ENCODE measurements at regions not wholly inside any gene's neighbourhood (a gene's known extent, or its start where the extent isn't known, plus 50 kb on each side); places are given as distances from the start of the nearest gene placed in this dataset.
A peak's percentile ranks its signal among the peaks of the same experiment; 100 is the strongest.
"Not testable (repeated sequence)": the region's sequence is repeated elsewhere in the genome, so short reads cannot be mapped to it uniquely, and the experiment has no call there.

- DNase-seq = no peak
Observed at GRCh38 chr7:19530852-19531251, 178.0 kb downstream of the POLR1F start.

- no peak for DNase-seq
Observed at GRCh38 chr7:19530261-19530660, 178.6 kb downstream of the POLR1F start.

- no peak for DNase-seq
Observed at GRCh38 chr7:19526639-19527038, 182.2 kb downstream of the POLR1F start.

GRCh38 chr7:19522486-19522885, 186.4 kb downstream of the POLR1F start:
- no peak for DNase-seq

- DNase-seq = no peak
Observed at GRCh38 chr7:19520392-19520791, 188.4 kb downstream of the POLR1F start.

- peak; percentile 86 for DNase-seq
Observed at GRCh38 chr7:19519443-19520021, 189.3 kb downstream of the POLR1F start.

GRCh38 chr7:19517546-19517945, 191.3 kb downstream of the POLR1F start:
- DNase-seq = not testable (repeated sequence)

GRCh38 chr7:19508821-19509220, 200.0 kb downstream of the POLR1F start:
- peak; percentile 8 for DNase-seq

GRCh38 chr7:19508124-19508523, 200.7 kb downstream of the POLR1F start:
- peak; percentile 82 for DNase-seq

GRCh38 chr7:19491821-19492452, 216.9 kb downstream of the POLR1F start:
- peak; percentile 16 for DNase-seq

- DNase-seq = no peak
Observed at GRCh38 chr7:19491371-19491770, 217.5 kb downstream of the POLR1F start.

- no peak for DNase-seq
Observed at GRCh38 chr7:19489162-19489820, 219.5 kb downstream of the POLR1F start.

- no peak for DNase-seq
Observed at GRCh38 chr7:19488056-19488455, 220.8 kb downstream of the POLR1F start.

- no peak for DNase-seq
Observed at GRCh38 chr7:19482628-19483027, 226.2 kb downstream of the POLR1F start.

GRCh38 chr7:19480383-19480782, 228.5 kb downstream of the POLR1F start:
- DNase-seq = no peak

GRCh38 chr7:19470031-19470430, 238.8 kb downstream of the POLR1F start:
- DNase-seq = no peak

GRCh38 chr7:19465861-19466260, 243.0 kb downstream of the POLR1F start:
- no peak for DNase-seq

- no peak for DNase-seq
Observed at GRCh38 chr7:19464751-19465150, 244.1 kb downstream of the POLR1F start.

GRCh38 chr7:19464241-19464640, 244.6 kb downstream of the POLR1F start:
- DNase-seq = no peak

- DNase-seq = no peak
Observed at GRCh38 chr7:19463581-19463980, 245.3 kb downstream of the POLR1F start.

GRCh38 chr7:19455623-19456022, 253.2 kb downstream of the POLR1F start:
- peak; percentile 32 for DNase-seq

GRCh38 chr7:19448091-19448490, 260.7 kb downstream of the POLR1F start:
- DNase-seq = no peak

GRCh38 chr7:19442016-19442785, 266.6 kb downstream of the POLR1F start:
- peak; percentile 46 for DNase-seq

GRCh38 chr7:19439517-19439916, 269.3 kb downstream of the POLR1F start:
- DNase-seq = no peak

Measured in NCI-H345 (cell line).